Amniotic stem cell (primary cell): ENCODE measurements at regions not wholly inside any gene's neighbourhood (a gene's known extent, or its start where the extent isn't known, plus 50 kb on each side); places are given as distances from the start of the nearest gene placed in this dataset.
"Not testable (repeated sequence)": the region's sequence is repeated elsewhere in the genome, so short reads cannot be mapped to it uniquely, and the experiment has no call there.

Experiments used
- DNase-seq: peaks from one replicate; lab custom pipeline; 2025; lab: John Stamatoyannopoulos, UW

DNA sequence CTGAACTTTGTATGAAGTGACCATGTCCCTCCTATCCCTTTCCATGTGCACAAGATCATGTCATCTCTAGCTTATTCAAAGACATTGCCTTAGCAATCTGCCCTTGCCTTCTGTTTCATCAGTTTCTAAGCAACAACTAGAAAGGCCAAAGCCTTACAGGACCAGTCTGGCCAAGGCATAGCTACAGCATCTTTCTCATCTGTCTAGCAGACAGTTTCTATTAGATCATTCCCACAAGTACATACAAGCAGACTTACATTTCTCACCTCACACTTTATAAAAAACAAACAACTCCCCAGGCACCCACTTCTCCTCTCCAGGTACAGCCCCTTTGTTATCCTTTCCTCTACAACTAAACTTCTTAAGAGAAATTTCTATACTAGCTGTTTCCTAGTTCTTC is 188.7 kb upstream of the AADAT start:
- DNase-seq = no peak

DNA sequence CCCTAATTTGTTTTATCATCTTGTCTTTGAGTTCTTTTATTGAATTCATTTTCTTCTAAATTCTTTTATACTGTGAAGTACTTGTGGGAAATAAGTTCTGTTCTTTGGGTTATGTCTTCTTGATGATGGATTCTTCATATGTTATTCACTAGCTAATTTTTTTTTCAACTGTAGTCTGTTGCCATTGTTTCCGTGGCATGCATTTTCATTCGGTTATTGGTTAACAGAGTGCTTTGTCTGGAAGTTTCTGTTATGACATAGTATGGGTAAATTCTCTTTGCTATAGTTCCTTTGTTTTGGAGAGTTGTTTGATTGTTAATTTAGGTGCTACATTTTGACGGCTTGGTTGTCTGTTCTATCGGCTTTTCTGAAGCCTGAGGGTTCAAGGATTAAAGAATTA is 184.9 kb upstream of the AADAT start:
- no peak for DNase-seq

DNA sequence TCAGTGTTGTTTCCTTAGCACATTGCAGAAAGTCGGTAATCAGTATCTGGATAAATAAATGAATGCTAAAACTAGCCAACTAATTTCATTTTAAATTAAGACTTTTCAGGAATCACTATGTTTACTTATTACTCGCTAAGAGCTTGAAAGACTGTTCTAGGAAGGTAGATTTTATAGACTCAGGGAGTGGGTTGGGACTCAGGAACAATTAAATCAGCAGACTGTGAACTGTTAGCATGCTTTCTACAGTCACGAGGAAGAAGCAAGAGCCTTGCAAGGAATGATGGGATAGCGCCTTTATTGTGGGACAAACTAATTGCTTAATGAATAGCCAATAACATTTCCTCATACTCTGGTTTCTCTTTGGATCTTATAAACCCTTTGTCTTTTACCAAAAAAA is 183.2 kb upstream of the AADAT start:
- no peak for DNase-seq

DNA sequence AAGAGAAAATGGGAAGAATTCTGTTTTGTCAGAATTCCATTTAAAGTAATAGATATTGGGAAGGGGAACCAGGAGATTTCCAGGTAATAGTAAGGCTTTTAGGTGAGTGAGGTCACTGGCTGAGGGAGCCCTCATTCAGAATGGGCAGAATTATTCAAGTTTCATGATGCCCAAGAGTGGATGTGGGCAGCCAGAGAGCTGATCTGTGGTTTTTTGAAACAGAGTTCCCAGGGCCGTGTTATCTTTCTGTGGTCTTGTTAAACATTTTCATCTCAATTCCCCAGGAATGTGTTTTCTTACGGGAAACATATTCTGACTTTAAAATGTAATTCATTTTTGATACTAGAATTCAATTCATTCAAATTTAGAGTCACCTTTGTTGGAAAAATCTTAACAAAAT is 182.0 kb upstream of the AADAT start:
- no peak for DNase-seq

DNA sequence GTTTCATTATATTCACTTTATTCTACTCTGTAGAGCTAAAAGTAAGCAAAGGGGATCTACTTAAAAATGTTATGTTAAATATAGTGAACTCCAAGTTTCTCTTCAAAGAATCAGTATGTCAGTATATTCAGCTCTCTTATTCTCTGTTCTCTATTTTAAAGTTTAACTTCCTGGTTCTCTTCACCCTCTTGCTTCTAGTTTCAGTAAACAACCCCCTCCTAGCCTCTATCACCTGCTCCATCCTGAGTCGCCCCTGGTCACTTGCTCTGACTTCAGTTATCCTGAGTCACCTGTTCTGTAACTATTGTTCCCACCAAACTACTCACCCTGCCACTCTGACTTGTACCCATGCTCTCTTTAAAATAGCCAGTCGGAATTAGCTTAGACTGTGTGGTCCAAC is 180.9 kb upstream of the AADAT start:
- DNase-seq = no peak

DNA sequence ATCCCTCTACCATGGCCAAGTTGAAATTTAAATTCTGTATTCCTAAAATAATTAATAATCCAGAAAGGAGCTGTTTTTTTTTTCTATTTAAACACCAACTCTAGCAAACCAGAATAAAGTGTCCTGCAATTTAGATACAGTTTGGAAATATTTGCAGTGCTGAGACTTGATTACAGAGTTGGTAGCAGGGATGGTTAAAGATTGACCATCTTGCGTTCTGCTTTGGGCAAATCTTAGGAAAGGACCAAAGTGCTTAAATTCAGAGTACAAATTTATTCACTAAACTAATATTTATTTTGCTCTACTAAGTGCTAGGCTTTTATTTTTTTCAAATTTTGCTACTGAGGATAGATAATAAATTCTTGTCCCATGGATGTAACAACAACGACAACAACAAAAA is 180.2 kb upstream of the AADAT start:
- DNase-seq = no peak

DNA sequence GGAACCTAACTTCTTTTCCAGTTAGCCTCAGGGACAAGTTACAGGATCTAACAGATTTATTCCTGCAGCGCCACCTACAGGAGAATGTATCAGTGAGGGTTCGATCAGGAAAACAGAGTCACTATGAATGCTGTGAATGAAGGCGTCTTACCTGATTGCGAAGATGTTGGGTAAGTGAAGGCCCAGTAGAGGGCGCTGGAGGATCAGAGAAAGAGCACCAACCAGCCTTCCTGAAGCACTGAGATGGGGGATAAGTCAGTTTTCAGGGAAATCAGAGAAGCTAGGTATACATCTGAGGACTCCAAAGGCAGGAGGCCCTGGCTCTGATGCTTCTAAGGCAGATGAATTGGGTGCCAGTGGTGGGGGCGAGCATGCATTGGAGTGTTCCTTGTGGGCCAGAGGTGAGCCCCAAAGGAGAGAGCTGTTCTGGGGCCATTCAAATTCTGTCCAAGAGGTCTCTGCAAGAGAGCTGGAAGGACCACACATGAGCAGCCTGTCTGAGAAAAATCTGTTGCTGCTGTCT is 169.9 kb upstream of the AADAT start:
- DNase-seq = peak; percentile 95

DNA sequence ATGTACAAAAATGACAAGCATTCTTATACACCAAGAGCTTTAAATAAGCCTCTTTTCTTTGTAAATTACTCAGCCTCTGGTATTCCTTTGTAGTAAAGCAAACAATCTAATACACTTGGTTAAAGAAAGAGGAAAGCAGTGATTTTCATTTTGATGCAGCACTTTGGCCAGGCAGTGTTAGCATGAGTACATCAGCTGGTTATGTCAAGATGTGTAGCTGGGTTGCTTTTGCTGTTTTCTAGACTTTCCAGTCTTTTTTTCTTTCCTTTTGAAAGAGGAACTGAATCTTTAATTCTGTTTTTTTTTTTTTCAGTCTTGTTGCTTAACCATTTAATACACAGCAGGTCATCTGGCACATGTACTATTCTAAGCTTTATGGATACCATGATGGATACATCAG is 167.1 kb upstream of the AADAT start:
- DNase-seq = no peak

DNA sequence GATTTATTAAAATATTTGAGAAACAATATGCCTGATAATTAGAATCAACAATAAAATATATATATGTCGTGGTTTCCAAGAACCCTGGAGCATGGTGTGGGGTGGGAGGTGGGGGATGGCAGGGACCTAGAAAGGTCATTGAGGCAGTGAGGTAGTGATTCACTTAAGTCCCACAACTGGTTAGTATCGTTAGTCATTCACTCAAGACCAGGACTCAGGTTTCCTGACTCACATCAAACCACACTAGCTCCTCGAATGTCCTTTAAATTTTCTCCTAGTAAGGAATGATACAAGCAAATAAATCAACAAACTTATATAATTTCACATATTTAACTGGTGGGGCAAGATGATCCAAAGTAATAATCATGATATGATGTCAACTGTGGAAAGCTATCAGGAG is 158.8 kb upstream of the AADAT start:
- DNase-seq = no peak

DNA sequence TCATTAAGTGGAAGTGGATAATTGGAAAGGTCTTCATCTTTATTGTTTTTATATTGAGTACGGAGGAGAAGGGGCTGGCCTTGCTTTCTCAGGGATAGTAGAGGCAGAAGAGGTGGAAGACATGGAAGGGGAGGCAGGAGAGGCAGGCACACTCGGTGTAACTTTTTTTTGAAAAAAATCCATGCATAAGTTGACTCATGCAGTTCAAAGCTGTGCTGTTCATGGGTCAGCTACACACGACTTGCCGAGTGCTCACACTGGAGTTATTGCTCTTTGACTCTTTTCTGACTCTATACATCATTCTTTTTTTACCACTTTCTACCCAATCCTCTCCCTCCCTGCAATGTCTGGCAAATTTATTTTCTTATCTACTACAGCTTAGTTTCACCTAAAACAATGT is 158.3 kb upstream of the AADAT start:
- DNase-seq = no peak

DNA sequence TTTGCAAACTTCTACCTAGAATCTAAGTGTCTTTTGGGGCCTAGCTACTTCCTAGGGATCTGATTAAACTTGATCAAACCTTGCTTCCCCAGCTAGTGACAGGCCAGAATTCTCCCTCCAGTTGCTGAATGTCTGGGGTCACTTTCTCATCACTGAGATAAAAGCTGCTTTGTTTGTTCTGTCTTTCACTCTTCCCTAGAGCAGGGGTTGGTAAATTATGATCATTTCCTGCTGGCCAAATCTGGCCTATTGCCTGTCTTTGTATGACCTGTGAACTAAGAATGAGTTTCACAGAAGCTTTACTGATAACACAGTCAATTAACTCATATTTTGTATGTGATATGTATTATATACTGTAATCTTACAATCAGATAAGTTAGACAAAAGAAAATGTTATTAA is 157.8 kb upstream of the AADAT start:
- DNase-seq = no peak

DNA sequence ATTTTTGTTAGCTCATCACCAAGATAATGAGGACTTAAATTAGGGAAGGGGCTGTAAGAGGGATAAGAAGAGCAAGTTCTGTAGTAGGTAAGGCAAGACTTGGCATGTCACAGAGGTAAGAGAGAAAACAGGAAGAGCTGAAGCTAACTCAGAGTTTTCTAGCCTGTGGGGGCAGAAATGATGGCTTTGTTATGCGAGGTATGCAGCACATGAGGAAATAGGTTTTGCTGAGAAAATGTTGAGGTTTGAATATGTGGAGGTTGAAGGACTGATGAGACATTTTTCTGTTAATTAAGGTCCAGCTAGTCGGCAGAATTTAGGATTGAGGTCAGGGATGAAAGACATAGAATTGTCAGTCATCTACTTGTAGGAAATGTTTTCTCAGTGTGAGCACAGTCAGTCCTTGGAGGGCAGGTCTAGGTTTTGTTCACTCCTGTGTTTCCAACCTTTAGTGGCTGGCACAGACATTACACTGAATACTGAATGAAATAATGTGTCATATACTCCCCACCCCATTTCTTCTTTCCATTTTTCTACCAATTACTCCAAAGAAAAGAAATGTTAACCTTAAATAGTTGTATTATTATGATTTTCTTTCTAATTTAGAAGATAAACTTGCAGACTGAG is 154.0 kb upstream of the AADAT start:
- DNase-seq = no peak

DNA sequence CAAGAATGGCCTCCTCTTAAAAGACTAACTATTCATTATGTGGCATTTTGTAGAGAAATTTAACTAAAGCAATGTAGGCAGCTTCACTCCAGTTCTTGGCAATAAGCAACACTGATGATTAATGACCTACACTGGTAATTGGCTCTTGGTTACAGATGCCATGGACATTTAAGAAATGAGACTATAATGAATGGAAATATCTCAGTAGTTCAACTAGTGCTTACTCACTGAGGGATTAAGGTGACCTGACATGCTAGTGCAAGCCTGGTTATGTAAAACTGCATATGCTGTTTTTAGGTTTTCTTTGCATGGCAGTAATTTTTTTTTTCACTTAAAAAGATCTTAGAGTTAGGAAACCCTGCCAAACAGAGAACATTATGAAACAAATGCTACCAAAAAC is 152.7 kb upstream of the AADAT start:
- DNase-seq = no peak

DNA sequence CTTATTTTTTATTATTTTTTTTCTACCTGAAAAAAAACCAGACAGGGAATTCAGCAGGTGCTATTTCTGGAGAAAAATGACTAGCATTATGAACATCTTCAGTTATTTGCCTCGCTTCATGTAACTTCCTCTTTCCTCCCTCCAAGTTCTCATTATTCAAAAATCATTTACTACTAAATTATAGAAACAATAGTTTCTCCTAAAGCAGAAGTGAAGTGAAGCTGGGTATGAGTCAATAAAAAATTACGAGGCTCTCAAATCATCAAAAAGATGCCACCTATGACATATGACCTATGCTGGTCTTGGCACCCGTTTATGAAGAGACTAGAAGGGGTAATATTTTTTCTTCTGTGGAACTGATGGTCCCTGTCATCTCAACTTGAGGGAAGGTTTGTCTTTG is 145.0 kb upstream of the AADAT start:
- no peak for DNase-seq

DNA sequence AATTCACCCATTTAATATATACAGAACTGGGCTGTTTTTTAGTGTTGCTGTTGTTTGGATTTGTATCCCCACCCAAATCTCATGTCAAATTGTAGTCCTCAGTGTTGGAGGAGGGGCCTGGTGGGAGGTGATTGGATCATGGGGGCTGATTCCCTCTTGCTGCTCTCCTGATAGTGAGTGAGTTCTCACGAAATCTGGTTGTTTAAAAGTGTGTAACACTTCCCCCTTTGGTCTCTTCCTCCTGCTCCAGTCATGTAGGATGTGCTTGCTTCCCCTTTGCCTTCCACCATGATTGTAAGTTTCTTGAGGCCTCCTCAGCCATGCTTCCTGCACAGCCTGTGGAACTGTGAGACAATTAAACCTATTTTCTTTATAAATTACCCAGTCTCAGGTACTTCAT is 141.6 kb upstream of the AADAT start:
- no peak for DNase-seq

DNA sequence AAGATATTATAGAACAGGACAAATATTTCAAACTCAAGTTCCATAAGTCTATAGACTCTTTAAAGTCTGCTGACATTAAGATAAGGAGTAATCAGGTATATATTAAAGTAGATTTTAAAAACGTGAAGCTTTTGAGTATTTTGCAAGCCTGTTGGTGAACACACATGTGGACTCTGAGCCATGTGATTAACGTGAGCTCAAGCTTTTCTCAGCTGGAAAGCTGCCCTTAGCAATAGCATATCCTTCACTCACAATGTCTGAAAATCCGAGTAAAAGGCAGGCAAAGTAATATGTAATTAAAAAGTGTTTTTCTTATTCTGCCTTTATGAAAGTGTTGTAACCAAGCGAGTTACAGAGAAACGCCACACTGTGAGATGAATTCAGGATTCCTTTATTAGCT is 140.5 kb upstream of the AADAT start:
- no peak for DNase-seq

DNA sequence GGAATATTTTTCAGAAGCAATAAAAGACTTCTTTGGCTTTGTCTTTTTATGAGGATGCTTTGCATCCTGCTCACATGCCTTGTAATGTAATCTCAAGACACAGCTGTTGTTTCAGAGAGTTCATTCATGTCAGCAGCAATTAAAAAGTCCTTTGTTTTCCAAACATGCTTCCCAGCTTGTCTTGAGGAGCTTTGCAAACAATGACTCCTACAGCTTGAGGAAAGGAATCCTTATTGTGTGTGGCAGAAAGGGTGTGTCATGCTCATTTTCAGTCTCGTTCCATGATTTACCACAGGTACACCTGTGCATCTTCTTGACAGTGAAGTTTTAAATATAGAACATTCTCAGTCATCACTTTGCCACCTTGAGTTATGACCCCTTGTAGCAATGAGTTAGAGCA is 139.2 kb upstream of the AADAT start:
- DNase-seq = no peak

DNA sequence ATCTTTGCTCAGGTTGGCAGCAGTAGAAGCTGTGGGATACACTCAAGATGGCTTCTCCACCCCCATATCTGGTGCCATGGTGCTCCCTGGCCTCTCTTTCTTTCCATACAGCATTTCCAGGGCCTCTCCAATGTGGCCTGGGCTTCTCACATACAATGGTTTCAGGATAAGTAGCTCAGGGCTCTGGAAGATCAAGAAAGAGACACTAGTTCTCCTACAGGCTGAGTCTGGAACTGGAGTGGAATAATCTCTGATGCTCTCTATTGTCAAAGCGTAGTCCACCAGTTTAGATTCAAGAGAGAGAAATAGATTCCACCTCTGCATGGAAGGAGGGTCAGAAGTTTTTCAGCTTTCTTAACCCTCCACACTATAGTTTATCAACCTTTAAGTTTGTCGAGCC is 138.2 kb upstream of the AADAT start:
- no peak for DNase-seq

DNA sequence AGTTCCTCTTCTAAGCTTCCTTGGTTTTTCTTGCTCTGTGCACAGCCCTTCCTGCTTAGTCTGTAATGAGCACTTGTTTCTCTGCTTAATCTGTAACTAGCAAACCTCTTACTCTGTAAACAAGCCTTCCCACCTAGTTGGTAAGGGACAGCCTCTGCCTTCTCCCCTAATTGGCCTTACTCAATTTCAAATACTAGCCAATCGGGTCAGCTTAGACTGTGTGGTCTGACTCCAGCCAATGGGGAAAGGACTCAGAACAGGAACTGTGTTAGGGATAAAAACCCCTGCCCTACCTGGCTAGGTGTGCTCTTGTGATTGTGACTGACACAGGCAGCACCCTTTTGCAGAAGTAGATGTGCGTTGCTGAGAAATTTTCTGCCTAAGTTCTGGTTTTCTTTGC is 136.5 kb upstream of the AADAT start:
- no peak for DNase-seq

DNA sequence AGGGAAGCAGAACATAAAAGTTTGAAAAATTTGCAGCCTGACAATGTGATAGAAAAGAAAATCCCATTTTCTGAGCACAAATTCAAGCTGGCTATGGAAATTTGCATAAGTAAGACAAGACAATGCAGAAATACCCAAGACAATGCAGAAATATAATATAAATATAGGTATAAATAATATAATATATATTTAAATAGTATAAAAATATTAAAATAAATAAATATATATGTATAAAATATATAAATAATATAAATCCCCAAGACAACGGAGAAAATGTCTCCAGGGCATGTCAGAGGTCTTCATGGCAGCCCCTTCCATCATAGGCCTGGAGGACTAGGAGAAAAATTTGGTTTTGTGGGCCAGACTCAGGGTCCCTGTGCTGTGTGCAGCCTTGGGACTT is 125.0 kb upstream of the AADAT start:
- DNase-seq = no peak

DNA sequence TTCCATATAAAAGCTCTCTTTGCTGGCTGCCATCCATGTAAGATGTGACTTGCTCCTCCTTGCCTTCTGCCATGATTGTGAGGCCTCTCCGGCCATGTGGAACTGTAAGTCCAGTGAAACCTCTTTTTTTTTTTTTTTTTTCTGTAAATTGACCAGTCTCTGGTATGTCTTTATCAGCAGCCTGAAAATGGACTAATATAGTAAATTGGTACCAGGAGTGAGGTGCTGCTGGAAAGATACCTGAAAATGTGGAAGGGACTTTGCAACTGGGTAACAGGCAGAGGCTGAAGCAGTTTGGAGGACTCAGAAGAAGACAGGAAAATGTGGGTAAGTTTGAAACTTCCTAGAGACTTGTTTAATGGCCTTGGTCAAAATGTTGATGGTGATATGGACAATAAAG is 124.3 kb upstream of the AADAT start:
- no peak for DNase-seq

DNA sequence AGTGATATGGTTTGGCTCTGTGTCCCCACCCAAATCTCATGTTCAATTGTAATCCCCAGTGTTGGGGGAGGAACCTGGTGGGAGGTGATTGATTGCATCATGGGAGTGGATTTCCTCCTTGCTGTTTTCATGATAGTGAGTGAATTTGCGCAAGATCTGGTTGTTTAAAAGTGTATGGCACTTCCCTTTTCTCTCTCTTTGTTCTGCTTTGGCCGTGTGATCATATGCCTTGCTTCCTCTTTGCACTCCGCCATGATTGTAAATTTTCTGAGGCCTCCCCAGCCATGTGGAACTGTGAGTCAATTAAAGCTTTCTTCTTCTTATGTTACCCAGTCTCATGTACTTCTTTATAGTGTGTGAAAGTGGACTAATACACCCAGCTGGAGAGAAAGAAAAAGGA is 113.0 kb upstream of the AADAT start:
- DNase-seq = no peak

DNA sequence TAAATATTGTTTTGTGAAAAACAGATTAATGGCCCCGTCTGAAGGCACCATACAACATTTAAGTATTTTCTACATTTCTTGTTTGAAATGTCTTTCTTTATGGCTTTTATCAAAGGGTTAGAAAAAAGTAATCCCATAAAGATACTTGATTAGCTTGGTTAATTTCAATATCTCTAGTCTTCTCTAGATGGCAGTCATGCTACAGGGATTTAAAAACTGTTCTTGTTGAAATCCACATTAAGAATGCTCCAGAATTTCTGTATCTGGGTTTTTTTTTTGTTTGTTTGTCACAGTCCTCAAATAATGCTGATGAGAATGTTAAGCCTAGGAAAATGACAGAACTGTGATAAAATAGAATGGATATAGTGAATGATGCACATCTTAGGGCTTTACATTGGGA is 109.0 kb upstream of the AADAT start:
- DNase-seq = peak; percentile 4

DNA sequence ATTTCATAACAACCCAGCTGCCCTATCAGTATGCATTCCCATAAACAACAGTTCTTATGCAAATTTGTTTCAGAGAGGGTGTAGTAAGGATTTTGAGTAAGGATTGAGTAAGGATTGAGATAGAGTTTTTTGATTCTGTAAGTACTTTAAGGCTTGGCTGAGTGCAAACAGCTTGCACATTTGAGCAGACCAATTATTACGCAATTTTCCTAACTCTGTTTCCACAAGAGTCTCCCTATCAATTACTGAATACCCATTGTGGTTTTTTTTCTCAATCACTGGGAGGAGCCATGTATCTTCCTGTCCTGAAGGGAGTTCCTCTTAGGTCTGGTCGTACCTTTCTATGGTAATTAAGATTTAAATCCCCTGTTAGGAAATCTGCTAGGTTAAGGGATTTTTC is 105.0 kb upstream of the AADAT start:
- not testable (repeated sequence) for DNase-seq

DNA sequence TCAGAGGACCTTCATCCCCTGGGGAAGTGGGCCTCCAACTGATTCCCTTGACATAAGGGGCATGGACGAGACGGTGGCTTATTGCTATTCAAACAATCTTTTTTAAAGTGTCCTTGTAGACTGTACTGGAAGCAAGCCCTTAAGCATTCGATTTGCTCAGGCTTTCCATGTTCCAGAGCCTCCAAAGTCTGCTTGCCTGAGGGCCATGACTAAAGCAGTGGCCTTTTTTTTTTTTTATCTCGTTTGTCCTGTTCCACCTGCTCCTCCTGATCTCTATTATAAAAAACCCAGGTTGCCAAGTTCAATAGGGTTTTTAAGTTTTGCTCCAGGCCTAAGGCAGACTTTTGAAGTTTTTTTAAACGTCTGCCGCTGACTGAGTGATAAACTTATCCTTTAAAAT is 103.7 kb upstream of the AADAT start:
- DNase-seq = no peak
